ENCODE measurements at regions not wholly inside any gene's neighbourhood (a gene's known extent, or its start where the extent isn't known, plus 50 kb on each side); places are given as distances from the start of the nearest gene placed in this dataset.
"Not testable (repeated sequence)": the region's sequence is repeated elsewhere in the genome, so short reads cannot be mapped to it uniquely, and the experiment has no call there.

DNA sequence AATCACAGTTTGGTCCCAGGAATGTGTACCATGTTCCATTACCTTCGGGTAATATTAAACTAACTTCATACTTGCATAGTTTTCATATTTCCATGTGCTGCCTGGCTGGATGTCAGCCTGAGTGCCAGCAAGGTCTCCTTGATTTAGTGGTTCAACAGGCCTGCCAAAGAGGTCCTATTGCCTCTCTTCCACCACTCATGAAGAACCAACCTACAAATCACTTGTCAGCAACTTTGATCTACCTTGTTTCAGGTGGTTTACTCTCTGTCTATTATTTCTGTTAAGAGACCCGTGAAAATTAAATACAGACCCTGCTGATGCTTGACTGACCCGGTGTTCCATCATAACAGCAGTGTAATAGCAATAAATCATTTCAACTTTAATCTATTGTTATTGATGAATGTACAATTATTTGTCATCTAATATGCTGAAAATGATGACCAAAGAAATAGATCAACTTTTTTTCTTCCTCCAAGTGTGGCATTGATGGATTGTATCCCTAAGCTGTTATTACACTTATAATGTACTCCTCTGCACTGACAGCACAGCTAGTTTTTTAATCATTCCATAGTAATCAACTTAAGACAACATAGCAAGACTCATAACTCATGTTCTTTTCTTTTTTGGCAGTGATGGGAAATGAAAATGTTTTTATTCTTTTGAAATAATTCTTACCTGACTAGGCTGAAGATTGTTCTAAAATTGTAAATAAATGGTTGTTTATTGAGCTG lies 1220.2 kb upstream of the ACVR2A start:
- no peak for DNase-seq

DNA sequence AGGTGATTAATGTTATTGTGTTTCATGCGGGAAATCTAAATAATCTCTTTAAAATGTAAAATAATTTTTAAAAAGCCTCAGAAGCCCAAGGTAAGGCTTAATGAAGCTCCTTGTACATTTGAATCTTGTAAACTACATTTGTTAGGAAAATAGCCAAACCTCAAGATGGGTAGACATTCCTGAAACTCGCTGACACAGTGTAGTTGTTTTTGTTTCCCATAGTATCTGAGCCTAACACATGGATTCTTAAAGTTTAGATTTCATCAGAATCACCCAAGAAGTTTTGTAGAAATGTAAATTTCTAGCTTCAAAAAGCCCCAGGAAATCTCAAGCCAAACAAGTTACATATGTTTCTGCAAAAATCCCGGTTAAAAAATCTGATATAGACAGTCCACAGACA lies 1221.1 kb upstream of the ACVR2A start:
- DNase-seq: no peak

DNA sequence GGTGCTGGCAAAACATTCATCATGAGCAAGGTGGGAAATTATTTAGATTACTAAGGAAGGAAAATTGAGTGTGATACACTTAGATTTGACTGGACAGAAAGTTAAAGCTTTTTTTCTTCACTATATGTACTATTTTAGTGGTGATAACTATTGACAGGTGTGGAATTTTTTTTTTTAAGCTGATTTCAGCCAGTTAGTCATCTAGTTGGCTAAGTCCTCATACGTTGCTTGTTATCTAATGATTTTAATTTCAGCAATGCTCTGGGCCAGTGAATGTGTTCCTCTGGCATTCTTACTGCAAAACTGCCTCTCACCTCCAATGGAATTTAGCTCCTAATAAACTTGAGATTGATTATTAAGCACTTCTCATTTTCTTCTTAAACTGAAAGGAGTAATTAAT lies 1223.2 kb upstream of the ACVR2A start:
- no peak for DNase-seq

DNA sequence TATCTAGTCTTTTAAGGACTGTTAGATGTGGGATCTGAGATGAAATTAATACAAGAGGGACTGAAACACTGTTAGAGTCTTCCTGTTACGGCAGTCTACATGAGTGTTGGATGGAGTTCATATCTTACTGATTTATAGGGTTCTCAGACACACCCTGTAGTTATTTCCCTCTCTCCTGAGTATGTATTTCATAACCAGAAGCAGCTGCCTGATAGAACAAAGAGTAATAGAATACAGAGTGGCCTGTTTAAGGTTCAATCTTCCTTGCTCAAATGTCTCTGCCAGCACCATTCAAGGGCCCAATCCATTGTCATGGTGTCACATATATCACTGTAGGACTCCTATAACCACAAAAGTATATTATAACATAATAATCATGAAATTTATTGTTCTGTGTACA lies 1229.1 kb upstream of the ACVR2A start:
- DNase-seq: no peak

DNA sequence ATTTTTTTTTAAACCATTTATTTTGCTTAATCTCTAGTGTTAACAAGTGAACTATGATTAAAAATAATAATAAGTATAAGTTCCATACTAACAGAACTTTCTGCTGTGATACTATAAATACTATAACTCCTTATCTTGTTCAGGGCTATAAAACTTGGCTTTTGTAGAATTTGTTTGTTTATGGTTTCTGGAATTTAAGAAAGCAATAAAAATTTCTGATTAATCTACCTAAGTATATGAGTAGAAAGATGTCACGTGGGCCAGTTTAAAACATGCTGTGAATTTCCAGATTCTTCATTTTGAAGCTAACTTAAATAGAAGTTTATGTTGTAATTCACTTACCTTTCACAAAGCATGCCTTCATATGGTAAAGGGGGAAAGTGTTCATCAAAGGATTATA lies 1236.3 kb upstream of the ACVR2A start:
- no peak for DNase-seq

DNA sequence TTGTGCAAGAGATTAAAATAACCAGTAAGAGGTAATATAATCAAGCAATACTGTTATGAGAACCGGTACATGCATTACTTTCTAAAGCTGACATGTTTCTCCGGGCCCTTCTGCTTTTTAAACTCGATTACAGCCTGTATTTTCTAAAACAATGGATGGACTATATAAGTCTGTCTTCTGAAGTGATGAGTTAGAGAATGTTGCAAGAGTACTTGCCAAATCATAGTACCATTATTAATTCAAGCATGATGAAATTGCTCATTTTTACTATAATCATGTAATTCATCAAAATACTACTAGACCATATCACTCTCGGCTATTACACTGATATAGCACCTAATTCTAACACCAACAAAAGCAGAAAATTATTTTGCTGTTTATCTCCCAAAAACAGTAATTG lies 1240.3 kb upstream of the ACVR2A start:
- no peak for DNase-seq

DNA sequence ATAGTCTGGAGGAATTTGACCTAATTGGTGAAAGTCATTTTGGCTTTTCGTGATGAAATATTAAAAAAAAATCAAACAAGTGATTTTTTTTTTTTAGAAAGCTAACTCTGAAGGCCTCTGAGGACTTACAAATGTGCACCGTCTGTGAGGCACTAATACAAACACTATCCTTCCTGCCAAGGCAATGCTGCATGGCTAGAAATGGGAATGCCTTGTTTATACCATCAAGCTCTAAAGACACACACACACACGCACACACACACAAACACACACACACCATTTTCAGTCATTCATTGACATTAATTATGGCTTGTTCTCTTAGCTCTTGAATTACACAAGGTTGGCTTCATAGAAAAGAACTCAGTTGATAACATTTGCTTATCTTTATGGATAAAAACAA lies 1242.0 kb upstream of the ACVR2A start:
- DNase-seq: no peak

DNA sequence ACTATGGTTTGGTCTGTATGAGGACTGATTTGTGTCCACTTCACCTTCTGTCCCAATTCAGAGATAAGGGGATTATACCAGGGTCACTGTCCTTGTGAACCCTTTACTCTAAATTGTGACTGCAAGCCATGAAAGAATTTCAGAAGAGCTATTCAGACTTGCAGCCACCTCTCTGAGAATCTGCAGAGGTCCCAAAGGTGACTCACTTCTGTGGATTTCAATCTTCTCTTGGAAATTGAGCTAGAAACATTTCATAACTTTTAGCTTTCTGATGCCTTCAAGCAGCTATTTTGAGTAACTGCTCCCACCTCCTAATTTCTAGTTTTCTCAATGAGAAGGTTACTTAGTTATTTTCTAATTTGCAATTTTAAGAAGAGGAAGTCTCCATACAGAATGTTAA lies 1242.4 kb upstream of the ACVR2A start:
- no peak for DNase-seq

DNA sequence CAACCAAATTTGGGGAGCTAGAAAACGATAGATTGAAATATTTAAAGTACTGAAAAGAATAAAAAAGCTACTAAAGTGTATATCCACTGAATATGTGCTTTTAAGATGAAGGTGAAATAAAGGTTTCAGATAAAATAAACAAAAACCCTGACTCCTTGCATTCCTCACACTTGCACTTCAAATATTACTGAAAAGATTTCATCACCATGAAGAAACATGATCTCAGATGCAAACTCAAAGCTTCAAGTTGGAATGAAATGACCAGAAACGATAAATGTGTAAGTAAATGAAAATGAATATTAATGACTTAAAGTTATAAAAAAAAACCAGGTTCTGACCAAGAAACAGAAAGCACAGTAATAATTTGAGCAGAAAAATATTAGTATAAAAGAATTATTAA lies 1246.0 kb upstream of the ACVR2A start:
- DNase-seq: no peak

DNA sequence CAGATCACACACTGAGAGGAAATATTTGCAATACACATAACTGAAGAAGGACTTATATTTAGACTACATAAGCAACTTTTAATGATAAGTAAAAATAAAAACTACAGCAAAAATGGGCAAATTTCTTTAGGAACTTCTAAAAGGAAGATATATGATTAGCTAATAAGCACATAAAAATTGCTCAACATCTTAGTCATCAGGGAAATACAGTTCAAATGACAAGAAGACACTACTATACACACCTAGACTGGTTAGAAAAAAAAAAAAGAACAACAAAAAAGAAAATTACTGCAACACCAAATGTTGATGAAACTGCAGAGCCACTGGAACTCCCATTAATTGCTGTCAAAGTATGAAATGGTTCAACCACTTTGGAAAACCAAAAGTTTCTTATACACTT lies 1247.5 kb upstream of the ACVR2A start:
- DNase-seq: no peak

DNA sequence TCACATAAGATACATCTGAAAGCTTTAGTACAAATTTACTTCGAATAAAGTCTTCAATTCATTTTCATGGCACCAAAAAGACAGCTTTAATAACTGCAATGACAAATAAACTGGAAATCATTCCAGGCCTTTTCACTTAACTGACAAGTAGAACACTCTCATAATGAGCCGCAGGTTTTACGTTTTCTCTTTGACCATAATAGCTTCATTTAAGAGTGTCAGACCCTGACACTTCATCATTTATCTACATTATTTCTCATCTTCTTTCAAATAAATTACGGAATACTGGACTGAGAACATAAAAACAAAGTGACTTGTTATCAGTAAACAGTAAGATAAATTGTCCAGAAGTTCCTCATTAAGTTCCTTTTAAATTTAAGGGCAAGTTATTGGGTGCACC lies 1252.9 kb upstream of the ACVR2A start:
- no peak for DNase-seq

DNA sequence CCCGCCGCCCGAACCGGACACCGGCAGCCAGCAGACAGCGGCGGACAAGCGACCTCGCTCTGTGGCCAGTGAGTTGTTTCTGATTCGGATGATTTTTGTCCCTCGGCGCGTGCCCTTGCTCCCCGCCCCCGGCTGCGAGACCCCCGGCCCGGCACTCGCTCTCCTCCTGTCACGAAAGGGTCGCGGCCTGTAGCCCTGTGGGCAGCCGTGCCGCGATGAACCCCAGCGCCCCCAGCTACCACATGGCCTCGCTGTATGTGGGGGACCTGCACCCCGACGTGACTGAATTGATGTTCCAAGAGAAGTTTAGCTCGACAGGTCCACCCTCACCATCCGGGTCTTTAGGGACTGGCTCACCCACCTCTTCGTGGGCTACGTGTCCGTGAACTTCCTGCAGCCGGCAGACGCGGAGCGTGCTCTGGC lies 1257.5 kb upstream of the ACVR2A start:
- DNase-seq: no peak

DNA sequence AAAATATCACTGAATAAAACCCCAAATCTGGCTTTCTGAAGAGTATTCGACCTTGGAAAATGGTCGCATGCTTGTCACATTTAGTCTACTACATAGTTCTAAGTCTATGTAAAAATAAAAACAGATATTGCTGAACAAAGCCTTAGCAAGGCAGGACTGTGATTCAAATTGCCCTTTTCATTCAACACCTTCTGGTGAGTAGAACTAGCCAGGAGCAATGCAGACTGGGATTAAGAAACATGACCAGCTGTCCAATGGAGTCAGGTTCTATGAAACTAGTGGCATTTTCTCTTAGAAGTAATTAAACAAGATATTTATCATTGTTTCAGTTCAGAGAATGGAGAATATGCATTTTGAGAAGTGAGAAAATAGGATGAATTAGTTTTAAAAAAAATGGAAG lies 1260.5 kb upstream of the ACVR2A start:
- DNase-seq: no peak

DNA sequence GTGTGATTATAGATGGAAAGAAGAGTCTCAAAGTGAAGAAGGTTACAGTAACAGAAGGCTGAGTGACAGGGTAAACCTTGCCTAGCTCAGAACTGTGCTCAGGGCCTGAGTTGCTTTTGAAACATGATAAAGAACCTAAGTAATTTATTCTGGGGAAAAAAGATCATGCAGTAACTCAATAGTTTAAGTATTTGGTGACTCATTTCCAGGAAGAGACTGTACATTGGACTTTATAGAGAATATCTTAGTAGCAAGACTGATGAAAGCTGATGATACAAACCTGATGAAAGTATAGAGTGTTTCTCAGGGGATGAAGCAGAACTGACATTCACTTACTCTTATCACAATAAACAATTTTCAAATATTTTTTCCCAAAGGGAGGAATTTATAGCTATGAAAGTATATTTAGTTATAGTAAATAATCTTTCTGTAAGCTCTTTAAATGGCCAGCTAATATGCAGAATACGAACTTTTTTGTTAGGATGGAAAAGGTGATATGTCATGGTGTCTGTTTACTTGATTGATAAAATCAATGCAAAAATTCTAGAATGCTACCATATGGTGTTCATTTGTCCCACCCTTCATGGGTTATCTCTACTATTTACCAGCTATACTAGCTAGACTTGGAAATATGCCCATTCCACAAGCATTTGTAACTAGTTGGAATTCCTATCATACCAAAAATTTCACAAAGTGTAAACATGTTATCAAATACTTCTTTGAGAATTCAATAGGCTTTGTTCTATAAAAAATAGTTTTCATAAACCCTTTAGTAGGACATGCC lies 1265.5 kb upstream of the ACVR2A start:
- DNase-seq: no peak

DNA sequence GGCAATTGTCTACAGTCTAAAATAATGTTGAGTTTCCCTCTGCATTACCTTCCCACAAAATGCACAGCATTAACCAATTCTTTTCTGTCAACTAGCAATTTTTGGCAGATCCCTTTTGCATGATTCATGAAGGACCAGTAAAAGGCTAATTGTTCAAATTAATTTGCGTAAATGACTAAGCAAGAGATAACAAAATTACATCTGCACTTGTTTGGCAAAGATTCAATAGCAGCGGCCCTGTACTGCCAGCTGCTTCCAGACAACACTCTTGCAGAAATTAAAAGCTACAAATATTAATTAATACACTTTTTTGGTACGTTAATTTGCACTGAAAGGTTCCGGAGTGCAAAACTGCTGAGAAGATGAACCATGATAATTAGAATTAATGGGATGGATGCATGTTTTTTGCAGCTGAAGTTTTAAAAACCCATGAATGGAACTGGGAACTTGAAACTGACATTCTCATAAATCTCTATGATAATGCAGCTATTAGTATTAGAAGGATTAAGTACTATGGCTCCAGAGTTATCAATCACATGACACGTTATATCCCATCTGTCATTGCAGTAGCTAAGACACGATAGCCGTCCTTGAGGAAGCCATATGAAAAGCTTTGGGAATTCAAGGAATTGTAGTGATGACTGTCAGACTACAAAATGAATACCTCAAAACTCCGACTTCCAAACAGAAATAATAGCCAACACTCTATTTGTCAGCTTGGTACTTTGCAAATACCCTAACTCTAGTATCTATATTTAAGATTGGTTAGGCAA lies 1268.3 kb upstream of the ACVR2A start:
- DNase-seq: no peak

DNA sequence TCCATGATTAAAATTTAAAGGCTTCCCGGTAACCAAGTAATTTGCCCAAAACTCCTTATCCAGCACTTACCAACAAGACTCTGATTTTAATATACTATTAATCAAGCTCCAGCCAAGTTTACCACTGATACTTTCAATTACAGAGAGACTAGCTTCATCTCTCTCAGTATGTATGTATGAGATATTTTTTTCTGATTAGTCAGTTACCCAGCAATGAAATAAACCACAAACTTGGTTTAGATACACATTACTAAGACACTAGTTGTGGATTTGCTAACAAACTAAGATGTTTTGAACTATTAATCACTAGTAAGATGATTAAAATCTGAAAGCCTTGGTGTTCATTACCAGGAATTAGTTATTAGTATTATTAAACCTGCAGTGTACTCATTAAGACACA lies 1272.2 kb upstream of the ACVR2A start:
- no peak for DNase-seq

DNA sequence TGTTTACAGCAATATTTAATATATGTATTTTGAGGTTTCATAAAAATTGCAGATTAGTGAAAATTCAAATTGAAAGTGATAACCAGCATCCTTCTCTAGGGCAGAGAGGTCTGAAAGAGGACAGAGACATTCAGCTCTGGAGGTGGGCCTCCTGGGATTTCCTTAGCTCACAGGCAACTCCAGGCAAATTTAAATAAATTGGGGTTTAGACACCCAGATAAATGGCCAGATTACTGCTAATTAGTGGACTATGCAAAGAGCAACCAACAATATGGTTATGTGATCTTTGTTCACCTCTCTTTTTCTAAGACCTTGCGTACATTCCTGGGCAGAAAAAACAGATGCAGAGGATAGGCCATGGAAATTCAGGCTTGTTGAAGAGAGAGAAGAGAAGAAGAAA lies 1282.8 kb upstream of the ACVR2A start:
- no peak for DNase-seq

DNA sequence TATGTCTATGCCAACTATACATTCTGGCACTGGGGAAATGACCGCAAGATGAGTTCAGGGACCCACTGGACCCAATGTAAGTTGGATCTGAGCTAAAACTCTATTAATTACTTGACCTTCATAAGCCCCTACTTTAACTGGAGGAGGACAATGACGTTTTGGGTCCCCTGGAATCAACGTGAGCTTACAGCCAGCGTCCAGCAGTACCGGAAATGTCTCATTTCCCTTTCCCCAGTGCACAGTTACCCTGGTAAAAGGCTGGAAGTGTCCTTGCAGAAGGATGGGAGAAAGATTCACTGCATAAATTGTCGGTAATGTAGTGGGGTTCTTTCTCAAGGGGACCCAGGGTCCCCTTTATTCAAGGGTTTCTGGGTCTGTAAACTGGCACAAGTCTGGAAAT lies 1297.6 kb upstream of the ACVR2A start:
- no peak for DNase-seq

DNA sequence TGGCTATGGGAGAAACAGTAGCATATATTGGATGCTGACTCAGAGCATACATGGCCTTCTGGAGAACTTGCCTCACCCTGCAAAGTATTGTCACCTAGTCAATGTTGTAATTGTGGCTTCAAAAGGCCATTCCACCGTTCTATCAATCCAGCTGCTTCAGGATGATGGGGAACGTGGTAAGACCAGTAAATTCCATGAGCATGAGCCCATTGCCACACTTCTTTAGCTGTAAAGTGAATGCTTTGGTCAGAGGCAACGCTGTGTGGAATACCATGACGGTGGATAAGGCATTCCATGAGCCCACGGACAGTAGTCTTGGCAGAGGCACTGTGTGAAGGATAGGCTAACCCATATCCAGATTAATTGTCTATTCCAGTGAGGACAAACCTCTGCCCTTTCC lies 1300.1 kb upstream of the ACVR2A start:
- DNase-seq: no peak

DNA sequence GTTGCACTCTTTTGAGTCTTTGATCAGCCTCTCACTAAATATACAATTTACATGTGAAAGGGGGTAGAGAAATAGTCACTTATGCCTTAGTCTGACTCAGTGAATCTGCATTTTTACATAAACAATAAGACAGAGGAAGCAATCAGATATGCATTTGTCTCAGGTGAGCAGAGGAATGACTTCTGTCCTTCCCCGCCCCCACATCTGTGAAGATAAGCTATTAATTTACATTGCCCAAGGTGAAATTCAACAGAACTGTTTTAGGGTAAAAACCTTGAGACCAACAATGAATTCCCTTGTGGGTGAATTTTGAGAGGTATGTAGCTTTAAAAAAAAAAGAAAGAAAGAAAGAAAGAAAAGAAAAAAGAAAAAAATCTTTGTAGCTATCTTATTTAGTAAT lies 1302.9 kb upstream of the ACVR2A start:
- no peak for DNase-seq

DNA sequence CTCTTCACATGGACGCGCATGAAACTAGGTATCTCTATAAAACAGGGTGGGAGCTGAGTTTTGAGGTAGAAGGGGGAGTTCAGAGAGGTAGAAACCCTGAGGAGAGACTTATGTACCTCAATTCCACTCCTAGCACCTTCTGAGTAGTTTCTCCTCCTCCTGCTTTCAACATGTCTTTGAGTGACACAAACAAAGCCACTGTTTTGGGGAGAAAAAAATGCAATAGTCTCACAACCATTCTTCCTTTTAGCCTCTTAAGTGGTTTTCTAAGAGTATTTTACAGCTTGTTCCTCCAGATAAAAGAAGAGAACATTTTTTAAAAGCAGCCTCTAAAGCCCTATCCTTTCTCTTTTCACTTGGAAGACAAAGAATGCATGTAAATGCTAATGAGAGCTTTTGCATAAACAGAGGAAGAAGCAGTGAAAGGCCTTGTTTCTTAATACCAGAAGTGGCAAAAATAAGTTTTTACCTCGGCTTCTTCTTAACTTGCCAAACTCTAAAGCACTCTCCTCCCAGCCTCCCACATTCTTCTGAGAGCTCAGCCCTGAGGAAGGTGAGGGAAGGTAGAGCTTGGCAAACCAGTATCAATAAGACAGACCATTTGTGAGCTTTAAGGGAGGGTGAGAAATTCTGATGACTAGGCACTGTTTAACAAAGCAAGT lies 1304.4 kb upstream of the ACVR2A start:
- DNase-seq: no peak

DNA sequence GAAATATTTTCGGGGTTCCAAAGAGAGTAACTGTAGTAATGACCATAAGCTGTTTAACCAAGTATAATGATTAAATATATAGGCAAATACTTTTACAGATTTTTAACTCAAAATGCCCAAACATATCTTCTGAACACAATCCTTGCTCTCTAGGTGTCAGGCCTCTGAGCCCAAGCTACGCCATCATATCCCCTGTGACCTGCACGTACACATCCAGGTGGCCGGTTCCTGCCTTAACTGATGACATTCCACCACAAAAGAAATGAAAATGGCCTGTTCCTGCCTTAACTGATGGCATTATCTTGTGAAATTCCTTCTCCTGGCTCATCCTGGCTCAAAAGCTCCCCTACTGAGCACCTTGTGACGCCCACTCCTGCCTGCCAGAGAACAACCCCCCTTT lies 1305.1 kb upstream of the ACVR2A start:
- not testable (repeated sequence) for DNase-seq

DNA sequence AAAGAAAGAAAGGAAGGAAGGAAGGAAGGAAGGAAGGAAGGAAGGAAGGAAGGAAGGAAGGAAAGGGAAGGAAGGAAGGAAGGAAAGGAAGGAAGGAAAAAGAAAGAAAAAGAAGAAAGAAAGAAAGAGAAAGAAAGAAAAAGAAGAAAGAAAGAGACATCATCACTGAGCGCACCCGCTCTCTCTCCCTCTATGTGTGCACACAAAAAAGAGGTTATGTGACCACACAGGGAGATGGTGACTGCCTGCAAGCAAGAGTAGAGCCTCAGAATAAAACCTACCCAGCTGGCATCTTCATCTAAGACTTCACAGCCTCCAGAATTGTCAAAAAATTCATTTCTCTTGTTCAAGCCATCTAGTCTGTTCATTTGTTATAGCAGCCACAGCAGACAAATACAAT lies 1307.4 kb upstream of the ACVR2A start:
- DNase-seq: no peak

Measured in stimulated activated naive CD4-positive, alpha-beta T cell (primary cell).